SK-N-SH (cell line): ENCODE measurements at regions not wholly inside any gene's neighbourhood (a gene's known extent, or its start where the extent isn't known, plus 50 kb on each side); places are given as distances from the start of the nearest gene placed in this dataset.

Experiments used
- CTCF ChIA-PET: fragments of 300-600, 350-600 bp; formaldehyde crosslinking; extraction: SDS; loops from one replicate; lab custom pipeline; 2021; lab: Yijun Ruan, JAX
- POLR2A ChIA-PET: fragments of 350-600 bp; sonication (Branson Sonifier 250); formaldehyde crosslinking; extraction: SDS; loops from one replicate; lab custom pipeline; 2020; ENCODE audit warnings: antibody characterized with exemption, inconsistent platforms; lab: Yijun Ruan, JAX
- DNase-seq: peaks from one replicate; pipeline ENCODE4 v3.0.0; 2012
- H2AFZ ChIP-seq: fragments of 200-600 bp; sonication (generic); 2 replicates; pipeline ENCODE4 v1.8.1; 2016; ENCODE audit warnings: antibody characterized with exemption, mild to moderate bottlenecking, low read depth
- H3F3A ChIP-seq: fragments of 200-600 bp; sonication (generic); replicated peaks from 2 replicates; pipeline ENCODE3; 2016; ENCODE audit warnings: antibody characterized with exemption, mild to moderate bottlenecking; ENCODE audit not compliant: insufficient read depth
- H3K27ac ChIP-seq, 2 experiments: fragments of 200-500 bp in 1 of 2; fragments of 200-600 bp in 1 of 2; sonication (Bioruptor generic) in 1 of 2; sonication (generic), shearing (Covaris generic) in 1 of 2; 2 replicates each; pipeline versions ENCODE4 v1.5.1 to v1.6.1; 2014 to 2016; ENCODE audit warnings: low read depth in 2 of 2, inconsistent platforms in 1 of 2, low read length in 1 of 2, mild to moderate bottlenecking in 1 of 2, mixed read lengths in 1 of 2
- H3K27me3 ChIP-seq: fragments of 200-600 bp; sonication (generic), shearing (Covaris generic); 2 replicates; pipeline ENCODE4 v1.6.1; 2016; ENCODE audit warnings: mixed run types; ENCODE audit not compliant: insufficient read depth
- H3K36me3 ChIP-seq, 2 experiments: fragments of 200-500 bp in 1 of 2; fragments of 200-600 bp in 1 of 2; sonication (Bioruptor generic) in 1 of 2; sonication (generic) in 1 of 2; replicated peaks in 1 of 2; 2 replicates each; pipeline versions ENCODE3 to v1.5.1; 2014 to 2016; ENCODE audit warnings: low read length in 1 of 2, mild to moderate bottlenecking in 1 of 2; ENCODE audit not compliant: insufficient read depth in 2 of 2, control insufficient read depth in 1 of 2
- H3K4me1 ChIP-seq, 2 experiments: fragments of 200-500 bp in 1 of 2; fragments of 200-600 bp in 1 of 2; sonication (Bioruptor generic) in 1 of 2; sonication (generic), shearing (Covaris generic) in 1 of 2; 2 replicates each; pipeline versions ENCODE4 v1.5.1 to v1.6.1; 2014 to 2016; ENCODE audit warnings: low read depth in 1 of 2, low read length in 1 of 2, mixed run types in 1 of 2; ENCODE audit not compliant: insufficient read depth in 2 of 2, control insufficient read depth in 1 of 2
- H3K4me2 ChIP-seq: fragments of 200-600 bp; sonication (generic), shearing (Covaris generic); 2 replicates; pipeline ENCODE4 v1.6.1; 2017; ENCODE audit warnings: mixed run types
- H3K4me3 ChIP-seq, 2 experiments: fragments of 200-500 bp in 1 of 2; fragments of 200-600 bp in 1 of 2; sonication (Bioruptor generic) in 1 of 2; sonication (generic), shearing (Covaris generic) in 1 of 2; 2 replicates each; pipeline versions ENCODE4 v1.5.1 to v1.8.1; 2014 to 2016; ENCODE audit warnings: low read depth in 2 of 2, inconsistent platforms in 1 of 2, low read length in 1 of 2, mild to moderate bottlenecking in 1 of 2, mixed read lengths in 1 of 2, moderate library complexity in 1 of 2
- H3K79me2 ChIP-seq: fragments of 200-600 bp; sonication (generic); 2 replicates; pipeline ENCODE4 v1.8.1; 2017; ENCODE audit warnings: mild to moderate bottlenecking; ENCODE audit not compliant: insufficient read depth
- H3K9ac ChIP-seq: fragments of 200-600 bp; sonication (generic); 2 replicates; pipeline ENCODE4 v1.6.1; 2017; ENCODE audit warnings: mixed run types
- H3K9me2 ChIP-seq: fragments of 200-600 bp; sonication (generic); 2 replicates; pipeline ENCODE4 v1.6.1; 2017; ENCODE audit warnings: mixed run types
- H3K9me3 ChIP-seq: fragments of 200-600 bp; sonication (generic); 2 replicates; pipeline ENCODE4 v1.6.1; 2017; ENCODE audit warnings: mixed run types, mild to moderate bottlenecking, moderate library complexity
- H4K20me1 ChIP-seq: fragments of 200-600 bp; sonication (generic); 2 replicates; pipeline ENCODE4 v1.6.1; 2017; ENCODE audit warnings: mild to moderate bottlenecking, mixed run types; ENCODE audit not compliant: insufficient read depth
- ELF1 ChIP-seq: IDR thresholded peaks from 2 replicates; pipeline ENCODE4 v1.4.0; 2012
- EP300 ChIP-seq, 2 experiments: IDR thresholded peaks; 2 replicates each; pipeline versions ENCODE4 v1.4.0 to v1.6.1; 2012; ENCODE audit warnings: borderline replicate concordance in 1 of 2, low read depth in 1 of 2, low read length in 1 of 2
- FOSL2 ChIP-seq: IDR thresholded peaks from 2 replicates; pipeline ENCODE4 v1.4.0; 2012; ENCODE audit warnings: low read depth, mild to moderate bottlenecking, moderate library complexity, borderline replicate concordance
- FOXJ3 ChIP-seq: sonication (generic); formaldehyde crosslinking; IDR thresholded peaks from 2 replicates; pipeline ENCODE4 v1.5.1; 2020; ENCODE audit warnings: mild to moderate bottlenecking, missing genetic modification reagents
- FOXM1 ChIP-seq: IDR thresholded peaks from 2 replicates; pipeline ENCODE4 v1.4.0; 2012; ENCODE audit warnings: low read depth, mild to moderate bottlenecking
- GATA2 ChIP-seq: sonication (generic); formaldehyde crosslinking; IDR thresholded peaks from 2 replicates; pipeline ENCODE4 v1.5.0; 2020; ENCODE audit warnings: mild to moderate bottlenecking, missing genetic modification reagents
- JUND ChIP-seq: IDR thresholded peaks from 2 replicates; pipeline ENCODE4 v1.4.0; 2012
- NFIC ChIP-seq: IDR thresholded peaks from 2 replicates; pipeline ENCODE4 v1.4.0; 2012; ENCODE audit warnings: borderline replicate concordance
- NRF1 ChIP-seq: IDR thresholded peaks from 2 replicates; pipeline ENCODE4 v1.6.1; 2012; ENCODE audit warnings: low read depth, mild to moderate bottlenecking, low read length
- RFX5 ChIP-seq: IDR thresholded peaks from 2 replicates; pipeline ENCODE4 v1.6.1; 2012; ENCODE audit warnings: mild to moderate bottlenecking, improper control_type of control experiment, low read length
- RXRA ChIP-seq: IDR thresholded peaks from 2 replicates; pipeline ENCODE4 v1.4.0; 2012; ENCODE audit warnings: low read depth, mild to moderate bottlenecking, borderline replicate concordance
- SMC3 ChIP-seq: IDR thresholded peaks from 2 replicates; pipeline ENCODE4 v1.6.1; 2012; ENCODE audit warnings: low read depth, low read length, improper control_type of control experiment
- TAF1 ChIP-seq: IDR thresholded peaks from 2 replicates; pipeline ENCODE4 v1.6.1; 2012; ENCODE audit warnings: low read depth, mild to moderate bottlenecking, low read length, moderate library complexity, borderline replicate concordance
- TCF12 ChIP-seq: IDR thresholded peaks from 2 replicates; pipeline ENCODE4 v1.4.0; 2012
- TEAD4 ChIP-seq: IDR thresholded peaks from 2 replicates; pipeline ENCODE4 v1.4.0; 2012; ENCODE audit warnings: mild to moderate bottlenecking, borderline replicate concordance; ENCODE audit not compliant: insufficient read depth
- WGBS: methylation state at CpG from one replicate; pipeline ENCODE4 v1.1.6; 2017; ENCODE audit warnings: low lambda C conversion rate; 5-methylcytosine and 5-hydroxymethylcytosine counted together
- TF ChIP-seq, protein P1 (sequence below): IDR thresholded peaks from 2 replicates; pipeline ENCODE4 v1.4.0; 2012; ENCODE audit warnings: low read depth, borderline replicate concordance
- TF ChIP-seq, protein P2 (sequence below): IDR thresholded peaks from 2 replicates; pipeline ENCODE4 v1.6.1; 2012; ENCODE audit warnings: mild to moderate bottlenecking, low read depth, low read length, moderate library complexity
- TF ChIP-seq, protein P3 (sequence below): fragments of 150-350 bp; IDR thresholded peaks from 2 replicates; pipeline ENCODE4 v1.6.1; 2017; ENCODE audit warnings: antibody characterized with exemption, low read length, low read depth, borderline replicate concordance
- TF ChIP-seq, protein P4 (sequence below): IDR thresholded peaks from 2 replicates; pipeline ENCODE4 v1.4.0; 2012; ENCODE audit warnings: low read depth, borderline replicate concordance

DNA sequence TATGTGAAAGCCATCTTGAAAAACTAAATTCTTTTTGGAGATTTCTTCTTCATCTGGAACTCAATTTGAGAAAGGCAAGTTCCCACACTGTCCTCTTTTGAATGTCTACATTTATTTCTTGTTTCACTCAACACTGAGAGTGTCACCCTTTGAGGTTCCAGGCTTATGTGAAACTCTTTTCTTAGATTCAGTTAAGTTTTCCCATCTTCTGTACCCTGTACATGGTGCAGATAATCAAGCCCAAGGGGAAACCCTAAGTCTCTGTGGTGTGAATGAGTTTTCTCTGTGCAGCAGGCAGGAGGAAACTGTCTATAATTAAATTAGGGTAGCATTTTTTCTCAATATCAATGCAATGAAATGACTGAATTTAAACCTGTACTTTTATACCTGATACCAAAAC is 72.3 kb upstream of the PRLR start:
- H3K27ac ChIP-seq = no peak overlapping the region
- no peak for DNase-seq
- TF ChIP-seq RFX5 (no peak), TCF12 (no peak), ELF1 (no peak), FOSL2 (no peak), NRF1 (no peak), RXRA (no peak), FOXM1 (no peak), NFIC (no peak), FOXJ3 (CRISPR knock-in tag) (no peak), TEAD4 (no peak), SMC3 (no peak), EP300 (IDR thresholded peaks at IDR 0.05; ENCODE audit: borderline replicate concordance in 1 of 2, low read depth in 1 of 2, low read length in 1 of 2) (no peak), JUND (no peak)
- TF ChIP-seq, protein P1, sequence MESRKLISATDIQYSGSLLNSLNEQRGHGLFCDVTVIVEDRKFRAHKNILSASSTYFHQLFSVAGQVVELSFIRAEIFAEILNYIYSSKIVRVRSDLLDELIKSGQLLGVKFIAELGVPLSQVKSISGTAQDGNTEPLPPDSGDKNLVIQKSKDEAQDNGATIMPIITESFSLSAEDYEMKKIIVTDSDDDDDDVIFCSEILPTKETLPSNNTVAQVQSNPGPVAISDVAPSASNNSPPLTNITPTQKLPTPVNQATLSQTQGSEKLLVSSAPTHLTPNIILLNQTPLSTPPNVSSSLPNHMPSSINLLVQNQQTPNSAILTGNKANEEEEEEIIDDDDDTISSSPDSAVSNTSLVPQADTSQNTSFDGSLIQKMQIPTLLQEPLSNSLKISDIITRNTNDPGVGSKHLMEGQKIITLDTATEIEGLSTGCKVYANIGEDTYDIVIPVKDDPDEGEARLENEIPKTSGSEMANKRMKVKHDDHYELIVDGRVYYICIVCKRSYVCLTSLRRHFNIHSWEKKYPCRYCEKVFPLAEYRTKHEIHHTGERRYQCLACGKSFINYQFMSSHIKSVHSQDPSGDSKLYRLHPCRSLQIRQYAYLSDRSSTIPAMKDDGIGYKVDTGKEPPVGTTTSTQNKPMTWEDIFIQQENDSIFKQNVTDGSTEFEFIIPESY = no peak
- TF ChIP-seq, protein P2, sequence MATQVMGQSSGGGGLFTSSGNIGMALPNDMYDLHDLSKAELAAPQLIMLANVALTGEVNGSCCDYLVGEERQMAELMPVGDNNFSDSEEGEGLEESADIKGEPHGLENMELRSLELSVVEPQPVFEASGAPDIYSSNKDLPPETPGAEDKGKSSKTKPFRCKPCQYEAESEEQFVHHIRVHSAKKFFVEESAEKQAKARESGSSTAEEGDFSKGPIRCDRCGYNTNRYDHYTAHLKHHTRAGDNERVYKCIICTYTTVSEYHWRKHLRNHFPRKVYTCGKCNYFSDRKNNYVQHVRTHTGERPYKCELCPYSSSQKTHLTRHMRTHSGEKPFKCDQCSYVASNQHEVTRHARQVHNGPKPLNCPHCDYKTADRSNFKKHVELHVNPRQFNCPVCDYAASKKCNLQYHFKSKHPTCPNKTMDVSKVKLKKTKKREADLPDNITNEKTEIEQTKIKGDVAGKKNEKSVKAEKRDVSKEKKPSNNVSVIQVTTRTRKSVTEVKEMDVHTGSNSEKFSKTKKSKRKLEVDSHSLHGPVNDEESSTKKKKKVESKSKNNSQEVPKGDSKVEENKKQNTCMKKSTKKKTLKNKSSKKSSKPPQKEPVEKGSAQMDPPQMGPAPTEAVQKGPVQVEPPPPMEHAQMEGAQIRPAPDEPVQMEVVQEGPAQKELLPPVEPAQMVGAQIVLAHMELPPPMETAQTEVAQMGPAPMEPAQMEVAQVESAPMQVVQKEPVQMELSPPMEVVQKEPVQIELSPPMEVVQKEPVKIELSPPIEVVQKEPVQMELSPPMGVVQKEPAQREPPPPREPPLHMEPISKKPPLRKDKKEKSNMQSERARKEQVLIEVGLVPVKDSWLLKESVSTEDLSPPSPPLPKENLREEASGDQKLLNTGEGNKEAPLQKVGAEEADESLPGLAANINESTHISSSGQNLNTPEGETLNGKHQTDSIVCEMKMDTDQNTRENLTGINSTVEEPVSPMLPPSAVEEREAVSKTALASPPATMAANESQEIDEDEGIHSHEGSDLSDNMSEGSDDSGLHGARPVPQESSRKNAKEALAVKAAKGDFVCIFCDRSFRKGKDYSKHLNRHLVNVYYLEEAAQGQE = no peak

DNA sequence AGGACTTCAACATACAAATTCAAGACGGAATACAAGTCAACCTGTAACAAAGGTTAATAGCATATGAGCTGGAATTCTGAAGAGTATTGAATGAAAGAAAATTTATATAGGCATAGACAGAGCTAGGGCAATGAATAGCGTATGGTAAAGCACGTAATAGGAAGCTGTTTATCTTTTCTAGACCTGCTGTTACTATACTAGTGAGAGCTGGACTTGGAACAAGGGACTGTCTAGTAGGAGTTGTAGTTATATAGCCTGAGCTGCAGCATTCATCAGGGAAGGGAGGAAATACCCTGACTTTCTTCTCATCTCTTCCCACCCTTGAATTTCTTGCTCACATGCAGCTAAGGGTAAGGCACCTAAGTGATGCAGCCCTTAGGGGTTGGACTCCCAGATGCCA is 67.5 kb upstream of the PRLR start:
- Histone ChIP-seq H4K20me1 (no peaks in the 10 kb centered on the region), H3K36me3 (no peaks in the 10 kb centered on the region), H3K4me3 (no peak overlapping the region), H3K9ac (no peak overlapping the region), H3K27ac (no peak overlapping the region), H2AFZ (no peak overlapping the region), H3K9me3 (no peaks in the 10 kb centered on the region), H3K9me2 (no peaks in the 10 kb centered on the region; the same call in 1 of the 2 replicates), H3K27me3 (no peaks in the 10 kb centered on the region), H3K79me2 (no peaks in the 10 kb centered on the region), H3K4me2 (no peak overlapping the region), H3F3A (no peaks in the 10 kb centered on the region), H3K4me1 (no peaks in the 10 kb centered on the region)
- WGBS = 64% methylated on average over 3 of the region's 3 CpGs
- DNase-seq = no peak
- ChIA-PET CTCF (no interaction called here), POLR2A (no interaction called here)
- TF ChIP-seq TAF1 (no peak), FOSL2 (no peak), NRF1 (no peak), SMC3 (no peak), GATA2 (CRISPR knock-in tag) (no peak), FOXM1 (no peak), RXRA (no peak)
- TF ChIP-seq, protein P3, sequence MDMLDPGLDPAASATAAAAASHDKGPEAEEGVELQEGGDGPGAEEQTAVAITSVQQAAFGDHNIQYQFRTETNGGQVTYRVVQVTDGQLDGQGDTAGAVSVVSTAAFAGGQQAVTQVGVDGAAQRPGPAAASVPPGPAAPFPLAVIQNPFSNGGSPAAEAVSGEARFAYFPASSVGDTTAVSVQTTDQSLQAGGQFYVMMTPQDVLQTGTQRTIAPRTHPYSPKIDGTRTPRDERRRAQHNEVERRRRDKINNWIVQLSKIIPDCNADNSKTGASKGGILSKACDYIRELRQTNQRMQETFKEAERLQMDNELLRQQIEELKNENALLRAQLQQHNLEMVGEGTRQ = no peak
- TF ChIP-seq, protein P4, sequence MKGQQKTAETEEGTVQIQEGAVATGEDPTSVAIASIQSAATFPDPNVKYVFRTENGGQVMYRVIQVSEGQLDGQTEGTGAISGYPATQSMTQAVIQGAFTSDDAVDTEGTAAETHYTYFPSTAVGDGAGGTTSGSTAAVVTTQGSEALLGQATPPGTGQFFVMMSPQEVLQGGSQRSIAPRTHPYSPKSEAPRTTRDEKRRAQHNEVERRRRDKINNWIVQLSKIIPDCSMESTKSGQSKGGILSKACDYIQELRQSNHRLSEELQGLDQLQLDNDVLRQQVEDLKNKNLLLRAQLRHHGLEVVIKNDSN = no peak
- TF ChIP-seq, protein P1 = no peak

More for the DNA sequence above, 72.3 kb upstream of the PRLR start:
- no peaks in the 10 kb centered on the region for H3K9me3 ChIP-seq
- H3K4me2 ChIP-seq = no peak overlapping the region
- ChIA-PET POLR2A (no interaction called here), CTCF (no interaction called here)
- no peaks in the 10 kb centered on the region for H4K20me1 ChIP-seq
- H3K27me3 ChIP-seq = no peaks in the 10 kb centered on the region
- H3K4me3 ChIP-seq = no peak overlapping the region
- no peak overlapping the region for H2AFZ ChIP-seq
- no peaks in the 10 kb centered on the region for H3K79me2 ChIP-seq
- no peaks in the 10 kb centered on the region for H3K4me1 ChIP-seq
- no peaks in the 10 kb centered on the region for H3F3A ChIP-seq
- H3K9me2 ChIP-seq = no peaks in the 10 kb centered on the region; the same call in 1 of the 2 replicates
- H3K36me3 ChIP-seq = no peaks in the 10 kb centered on the region
- H3K9ac ChIP-seq = no peak overlapping the region
